Fibroblast of skin of back (primary cell): ENCODE measurements at regions not wholly inside any gene's neighbourhood (a gene's known extent, or its start where the extent isn't known, plus 50 kb on each side); places are given as distances from the start of the nearest gene placed in this dataset.

ENCODE experiments used
- DNase-seq: peaks from one replicate; pipeline ENCODE4 v3.0.0-alpha.2; 2013

DNA sequence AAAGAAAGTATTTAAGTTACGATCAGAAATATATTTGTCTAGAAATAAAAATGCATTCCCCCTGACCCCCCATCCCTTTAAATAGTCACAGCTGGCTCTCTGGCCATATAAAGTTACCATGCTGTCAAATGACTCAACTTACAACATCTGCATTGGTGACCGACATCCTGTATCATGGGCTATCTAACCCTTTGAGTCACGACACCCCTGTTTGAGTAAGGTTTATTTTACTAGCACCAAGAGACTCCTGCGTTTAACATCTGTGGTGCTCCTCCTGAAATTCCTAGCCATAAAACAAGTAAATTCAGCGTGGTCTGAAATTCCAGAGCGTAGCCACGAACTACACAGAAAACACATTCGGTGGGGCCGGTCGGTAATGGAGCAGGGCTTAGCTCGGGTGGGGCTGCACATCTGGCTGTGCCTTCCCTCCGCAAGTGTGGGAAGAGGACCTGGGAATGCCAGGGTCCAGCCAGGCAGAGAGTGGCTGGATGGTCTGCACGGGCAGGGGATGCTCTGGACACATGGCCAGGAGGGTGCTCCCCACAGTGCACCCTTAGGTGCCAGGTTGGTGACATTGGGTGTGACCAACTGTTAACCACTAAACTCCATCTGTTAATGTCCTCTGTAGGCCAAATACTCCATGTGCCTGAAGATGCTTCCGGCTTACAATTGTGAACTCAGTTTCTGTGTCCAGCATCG lies 53.0 kb upstream of the CLDN14 start:
- DNase-seq = no peak

- no peak for DNase-seq
Measured at GRCh38 chr21:36533468-36533848, 53.5 kb upstream of the CLDN14 start.

- DNase-seq = no peak
Measured at GRCh38 chr21:36534656-36535055, 54.7 kb upstream of the CLDN14 start.

DNA sequence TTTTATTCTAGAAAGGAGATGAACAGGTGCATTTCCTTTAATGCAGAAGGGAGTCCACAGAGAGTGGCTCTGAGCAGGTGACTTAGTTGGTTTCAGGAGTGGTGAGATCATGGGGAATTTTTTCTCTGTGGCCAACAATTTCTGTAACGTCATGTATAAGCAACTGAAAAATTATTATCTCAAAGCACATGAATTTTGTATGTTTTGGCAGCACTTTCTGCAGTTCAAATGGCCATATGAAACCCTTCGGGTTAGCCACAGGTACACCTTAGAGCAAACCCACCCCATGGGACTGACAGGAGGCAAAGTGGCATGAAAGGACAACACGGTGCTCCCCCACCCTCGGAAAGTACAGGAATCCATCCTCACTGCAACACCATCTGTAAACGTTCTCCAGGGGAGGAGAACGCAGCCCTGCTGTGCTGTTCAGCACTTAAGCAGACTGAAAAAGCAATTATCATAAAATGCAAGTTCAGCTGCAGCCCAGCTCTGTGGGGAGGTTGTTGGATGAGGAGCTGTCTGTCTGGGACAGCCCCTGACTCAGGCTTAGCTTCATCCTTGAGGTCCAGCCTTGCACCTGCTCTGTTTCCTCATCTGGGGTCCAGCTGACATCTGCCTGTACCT lies 55.8 kb upstream of the CLDN14 start:
- no peak for DNase-seq

GRCh38 chr21:36538761-36539160 lies 58.8 kb upstream of the CLDN14 start:
- no peak for DNase-seq

DNA sequence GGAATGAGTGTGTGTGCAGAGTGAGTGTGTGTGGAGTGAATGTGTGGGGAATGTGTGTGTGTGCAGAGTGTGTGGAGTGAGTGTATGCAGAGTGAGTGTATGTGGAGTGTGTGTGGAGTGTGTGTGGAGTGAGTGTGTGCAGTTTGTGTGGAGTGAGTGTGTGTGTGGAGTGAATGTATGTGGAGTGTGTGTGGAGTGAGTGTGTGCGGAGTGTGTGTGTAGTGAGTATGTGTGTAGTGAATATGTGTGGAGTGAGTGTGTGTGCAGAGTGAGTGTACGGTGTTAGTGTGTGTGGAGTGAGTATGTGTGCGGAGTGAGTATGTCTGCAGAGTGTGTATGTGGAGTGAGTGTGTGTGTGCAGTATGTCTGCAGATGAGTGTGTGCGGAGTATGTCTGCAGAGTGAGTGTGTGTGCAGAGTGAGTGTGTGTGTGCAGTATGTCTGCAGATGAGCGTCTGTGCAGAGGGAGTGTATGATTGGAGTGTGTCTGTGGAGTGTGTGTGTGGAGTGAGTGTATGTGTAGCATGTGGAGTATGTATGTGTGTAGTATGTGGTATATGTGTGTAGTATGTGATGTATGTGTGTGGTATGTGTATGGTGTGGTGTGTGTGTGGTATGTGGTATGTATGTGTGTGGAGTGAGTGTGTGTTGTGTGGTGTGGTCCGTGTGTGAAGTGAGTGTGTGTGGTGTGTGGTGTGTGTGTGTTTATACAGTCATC lies 59.7 kb upstream of the CLDN14 start:
- no peak for DNase-seq

GRCh38 chr21:36540700-36541099 lies 60.8 kb upstream of the CLDN14 start:
- DNase-seq = no peak

- no peak for DNase-seq
Measured at GRCh38 chr21:36541721-36542139, 61.8 kb upstream of the CLDN14 start.

DNA sequence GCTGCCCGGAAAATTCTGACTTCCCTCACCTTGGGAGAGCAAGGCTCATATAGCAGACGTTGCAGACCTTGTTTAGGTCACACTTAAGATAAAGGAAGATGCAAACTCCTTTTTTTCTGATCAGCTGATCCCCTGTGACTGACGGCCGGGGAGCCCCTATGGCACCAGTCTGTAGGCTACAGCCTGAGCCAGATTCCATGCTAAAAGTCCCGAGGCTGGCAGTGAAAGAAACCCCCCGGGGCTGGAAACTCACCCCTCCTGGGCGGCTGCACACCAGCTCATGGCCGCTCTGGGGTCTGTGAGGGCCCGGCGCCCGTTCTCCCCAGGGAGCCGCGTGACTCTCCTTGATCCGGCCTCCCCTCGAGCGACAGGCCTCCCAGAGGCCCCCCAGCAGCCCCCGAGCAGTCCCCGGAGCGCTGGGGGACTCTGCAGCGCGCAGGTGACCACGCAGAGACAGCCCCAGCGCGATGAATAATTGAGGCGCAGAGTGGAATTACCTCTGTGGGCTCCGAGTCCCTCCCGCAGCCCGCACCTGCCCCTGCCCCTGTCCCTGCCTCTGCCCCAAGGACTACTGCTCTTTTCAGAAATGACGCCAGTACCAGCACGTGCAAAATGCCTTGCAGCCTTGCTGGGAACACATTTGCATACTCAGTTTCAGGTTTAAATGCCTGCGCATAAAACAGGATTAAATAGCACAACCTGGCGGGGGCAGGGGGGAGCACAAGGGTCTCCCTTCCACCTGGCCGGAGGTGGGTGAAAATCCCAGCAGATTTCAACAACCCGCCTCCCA lies 62.6 kb upstream of the CLDN14 start:
- DNase-seq = no peak

GRCh38 chr21:36543924-36544323 lies 64.0 kb upstream of the CLDN14 start:
- no peak for DNase-seq

GRCh38 chr21:36544545-36544944 lies 64.6 kb upstream of the CLDN14 start:
- no peak for DNase-seq

- peak; percentile 12 for DNase-seq
Measured at GRCh38 chr21:36545776-36546511, 66.0 kb upstream of the CLDN14 start.

DNA sequence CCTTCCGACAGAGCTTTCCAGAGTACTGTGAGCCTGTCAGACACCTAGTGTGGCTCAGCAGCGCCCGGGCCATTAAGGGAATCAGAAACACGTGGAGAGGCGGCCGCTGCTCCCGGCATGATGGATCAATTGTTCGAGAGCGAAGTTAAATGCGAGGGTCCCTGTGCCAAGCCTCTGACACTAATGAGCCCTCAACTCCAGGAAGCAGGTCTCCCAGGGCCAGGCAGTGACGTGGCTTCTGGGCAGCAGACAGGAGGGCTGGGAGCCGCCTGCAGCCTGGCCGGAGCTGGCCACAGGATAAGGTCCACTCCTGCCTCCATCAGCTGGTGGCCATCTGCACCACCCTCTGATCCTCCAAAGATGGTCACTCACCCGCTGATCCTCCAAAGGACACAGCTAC lies 67.5 kb upstream of the CLDN14 start:
- no peak for DNase-seq

GRCh38 chr21:36548866-36549265 lies 68.9 kb upstream of the CLDN14 start:
- DNase-seq = no peak

DNA sequence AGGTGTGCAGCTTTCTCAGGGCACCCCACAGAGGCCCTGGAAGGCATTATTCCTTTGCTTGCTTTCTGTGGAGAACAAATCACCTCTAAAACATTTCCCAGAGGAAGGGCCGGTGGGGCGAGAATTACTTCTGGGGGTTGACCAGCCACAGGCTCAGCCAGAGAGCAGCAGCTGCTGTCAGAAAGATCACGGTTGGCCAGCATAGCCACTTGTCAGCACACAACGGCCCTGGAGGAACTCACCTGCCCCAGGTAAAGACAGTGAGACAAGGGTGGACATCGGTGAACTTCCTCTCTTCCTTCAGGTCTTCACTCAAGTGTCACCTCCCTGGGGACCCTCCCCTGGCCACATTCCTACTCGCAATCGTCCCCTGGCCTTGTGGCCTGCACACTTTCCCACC lies 69.5 kb upstream of the CLDN14 start:
- no peak for DNase-seq

GRCh38 chr21:36550761-36551160 lies 70.8 kb upstream of the CLDN14 start:
- DNase-seq = peak; percentile 56

GRCh38 chr21:36551321-36551720 lies 71.4 kb upstream of the CLDN14 start:
- no peak for DNase-seq

- DNase-seq = peak; percentile 81
Measured at GRCh38 chr21:36551731-36552433, 72.0 kb upstream of the CLDN14 start.

DNA sequence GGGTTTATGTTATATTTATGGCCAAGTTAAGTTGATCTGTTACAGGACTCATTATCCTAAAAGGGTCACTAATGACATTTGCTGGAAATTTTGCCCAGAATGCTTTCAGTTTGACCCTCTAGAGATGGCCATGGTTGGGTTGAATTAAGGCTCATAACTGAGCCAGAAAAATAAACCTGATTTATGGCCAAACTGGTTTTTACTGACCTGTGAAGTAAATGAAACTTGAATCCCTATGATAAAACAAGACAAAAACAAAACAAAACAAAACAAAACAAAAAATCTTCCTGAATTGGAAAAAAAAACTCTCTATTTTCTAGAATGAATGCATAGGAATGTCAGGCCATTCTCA lies 72.5 kb upstream of the CLDN14 start:
- DNase-seq = no peak

DNA sequence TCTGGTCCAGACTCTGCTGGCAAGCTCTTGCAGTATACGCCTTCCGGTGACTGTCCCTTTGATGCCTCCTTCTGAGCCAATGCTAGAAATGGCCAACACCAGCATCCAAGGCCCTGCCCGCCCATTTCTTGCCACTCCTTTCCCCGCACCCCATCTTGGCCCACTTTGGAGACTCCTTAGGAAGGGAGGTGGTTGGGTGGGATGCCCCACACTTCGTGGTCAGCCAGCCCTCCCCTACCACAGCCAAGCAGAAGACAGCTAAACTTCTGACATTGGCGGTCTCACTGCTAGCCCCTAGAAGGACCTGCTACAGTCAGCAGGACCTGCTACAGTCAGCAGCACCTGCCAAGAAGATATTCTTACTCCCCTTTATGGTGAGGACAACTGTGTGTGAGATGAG lies 73.5 kb upstream of the CLDN14 start:
- DNase-seq = no peak

- DNase-seq = no peak
Measured at GRCh38 chr21:36554411-36555157, 74.7 kb upstream of the CLDN14 start.
